Smooth muscle cell (in vitro differentiated cells): ENCODE measurements at regions not wholly inside any gene's neighbourhood (a gene's known extent, or its start where the extent isn't known, plus 50 kb on each side); places are given as distances from the start of the nearest gene placed in this dataset.

Experiments used
- DNase-seq: peaks from one replicate; lab custom pipeline; 2025; ENCODE audit not compliant: unreplicated experiment; lab: John Stamatoyannopoulos, UW
- H2AFZ ChIP-seq: fragments of 200-600 bp; sonication (generic); 2 replicates; pipeline ENCODE4 v1.6.0; 2016; ENCODE audit warnings: antibody characterized with exemption, low read depth, mild to moderate bottlenecking
- H3F3A ChIP-seq: fragments of 200-600 bp; sonication (generic); 2 replicates; pipeline ENCODE4 v1.6.0; 2017; ENCODE audit warnings: antibody characterized with exemption, low read depth
- H3K27ac ChIP-seq: fragments of 200-600 bp; sonication (generic); 2 replicates; pipeline ENCODE4 v1.5.1; 2016; ENCODE audit warnings: low read depth, mild to moderate bottlenecking
- H3K27me3 ChIP-seq: fragments of 200-600 bp; sonication (generic); 2 replicates; pipeline ENCODE4 v1.6.1; 2016; ENCODE audit warnings: low read depth, mild to moderate bottlenecking
- H3K36me3 ChIP-seq: fragments of 200-600 bp; sonication (generic); 2 replicates; pipeline ENCODE4 v1.5.1; 2016; ENCODE audit warnings: low read depth
- H3K4me1 ChIP-seq: fragments of 200-600 bp; sonication (generic); 2 replicates; pipeline ENCODE4 v1.5.1; 2016; ENCODE audit warnings: low read depth
- H3K4me2 ChIP-seq: fragments of 200-600 bp; sonication (generic); 2 replicates; pipeline ENCODE4 v1.6.0; 2016; ENCODE audit warnings: mild to moderate bottlenecking
- H3K4me3 ChIP-seq: fragments of 200-600 bp; sonication (generic); 2 replicates; pipeline ENCODE4 v1.5.1; 2016; ENCODE audit warnings: mild to moderate bottlenecking
- H3K79me2 ChIP-seq: fragments of 200-600 bp; sonication (generic); 2 replicates; pipeline ENCODE4 v1.6.0; 2016; ENCODE audit warnings: low read depth, mild to moderate bottlenecking
- H3K9ac ChIP-seq: fragments of 200-600 bp; sonication (generic); 2 replicates; pipeline ENCODE4 v1.6.0; 2016; ENCODE audit warnings: low read depth
- H3K9me3 ChIP-seq: fragments of 200-600 bp; sonication (generic); replicated peaks from 2 replicates; pipeline ENCODE4 v1.5.1; 2016; ENCODE audit warnings: low read depth
- H4K20me1 ChIP-seq: fragments of 200-600 bp; sonication (generic); 2 replicates; pipeline ENCODE4 v1.6.0; 2016; ENCODE audit warnings: low read depth
- WGBS: methylation state at CpG from one replicate; pipeline ENCODE4 v1.1.7; 2016; ENCODE audit warnings: low lambda C conversion rate; 5-methylcytosine and 5-hydroxymethylcytosine counted together
- TF ChIP-seq, protein P1 (sequence below): fragments of 200-600 bp; sonication (generic); IDR thresholded peaks from 2 replicates; pipeline ENCODE4 v1.5.1; 2017; ENCODE audit warnings: borderline replicate concordance, mild to moderate bottlenecking, antibody characterized with exemption; ENCODE audit not compliant: insufficient read depth, poor library complexity, severe bottlenecking

DNA sequence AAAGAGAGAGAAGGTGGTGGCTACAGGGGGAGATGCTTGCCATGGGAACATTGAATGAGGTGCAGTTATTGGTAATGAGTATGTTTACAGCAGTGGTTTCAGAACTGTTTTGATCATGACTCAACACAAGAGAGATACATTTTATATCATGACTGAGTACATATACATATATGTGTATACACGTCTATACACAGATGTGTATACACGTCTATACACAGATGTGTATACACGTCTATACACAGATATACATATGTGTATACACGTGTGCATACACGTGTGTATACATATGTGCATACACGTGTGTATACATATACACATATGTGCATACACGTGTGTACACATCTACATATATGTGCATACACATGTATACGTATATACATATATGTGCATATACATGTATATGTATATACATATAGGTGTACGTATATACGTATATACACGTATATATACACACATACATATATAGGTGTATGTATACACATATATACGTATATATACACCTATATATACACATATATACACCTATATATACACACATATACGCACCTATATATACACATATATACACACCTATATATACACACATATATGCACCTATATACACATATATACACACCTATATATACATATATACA lies 518.5 kb downstream of the TSN start:
- H3K4me1 ChIP-seq = no peaks in the 10 kb centered on the region
- DNase-seq = no peak
- no peaks in the 10 kb centered on the region for H4K20me1 ChIP-seq
- H3K4me3 ChIP-seq = no peak overlapping the region
- H3K27me3 ChIP-seq = no peaks in the 10 kb centered on the region
- H3K4me2 ChIP-seq = no peak overlapping the region
- no peaks in the 10 kb centered on the region for H3F3A ChIP-seq
- H2AFZ ChIP-seq = no peak overlapping the region
- 94% methylated on average over 13 of the region's 13 CpGs for WGBS
- no peaks in the 10 kb centered on the region for H3K36me3 ChIP-seq
- no peak overlapping the region for H3K27ac ChIP-seq
- TF ChIP-seq, protein P1, sequence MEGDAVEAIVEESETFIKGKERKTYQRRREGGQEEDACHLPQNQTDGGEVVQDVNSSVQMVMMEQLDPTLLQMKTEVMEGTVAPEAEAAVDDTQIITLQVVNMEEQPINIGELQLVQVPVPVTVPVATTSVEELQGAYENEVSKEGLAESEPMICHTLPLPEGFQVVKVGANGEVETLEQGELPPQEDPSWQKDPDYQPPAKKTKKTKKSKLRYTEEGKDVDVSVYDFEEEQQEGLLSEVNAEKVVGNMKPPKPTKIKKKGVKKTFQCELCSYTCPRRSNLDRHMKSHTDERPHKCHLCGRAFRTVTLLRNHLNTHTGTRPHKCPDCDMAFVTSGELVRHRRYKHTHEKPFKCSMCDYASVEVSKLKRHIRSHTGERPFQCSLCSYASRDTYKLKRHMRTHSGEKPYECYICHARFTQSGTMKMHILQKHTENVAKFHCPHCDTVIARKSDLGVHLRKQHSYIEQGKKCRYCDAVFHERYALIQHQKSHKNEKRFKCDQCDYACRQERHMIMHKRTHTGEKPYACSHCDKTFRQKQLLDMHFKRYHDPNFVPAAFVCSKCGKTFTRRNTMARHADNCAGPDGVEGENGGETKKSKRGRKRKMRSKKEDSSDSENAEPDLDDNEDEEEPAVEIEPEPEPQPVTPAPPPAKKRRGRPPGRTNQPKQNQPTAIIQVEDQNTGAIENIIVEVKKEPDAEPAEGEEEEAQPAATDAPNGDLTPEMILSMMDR = no peak
- no peak overlapping the region for H3K9ac ChIP-seq
- H3K9me3 ChIP-seq = no peaks in the 10 kb centered on the region
- H3K79me2 ChIP-seq = no peaks in the 10 kb centered on the region

DNA sequence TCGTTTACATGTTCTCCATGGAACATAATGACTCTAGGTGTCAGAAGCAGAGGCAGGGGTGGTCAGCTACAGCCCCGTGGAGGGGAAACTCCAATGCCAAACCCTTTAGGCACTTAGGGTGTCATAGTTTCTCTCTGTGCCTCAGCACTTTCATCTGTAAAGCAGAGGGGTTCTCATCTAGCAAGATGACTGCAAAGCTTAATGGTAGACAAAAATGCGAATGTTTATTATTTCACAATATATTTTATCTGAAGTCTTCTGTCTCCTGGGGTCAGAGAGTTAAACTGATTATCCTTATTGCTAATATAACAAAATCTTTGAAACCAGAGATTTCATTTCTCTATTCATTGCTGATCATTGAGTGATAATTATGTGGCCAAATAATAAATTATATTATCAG lies 522.5 kb downstream of the TSN start:
- no peaks in the 10 kb centered on the region for H3K36me3 ChIP-seq
- no peak overlapping the region for H3K4me3 ChIP-seq
- H3K9me3 ChIP-seq = no peaks in the 10 kb centered on the region
- H3K27ac ChIP-seq = no peak overlapping the region
- DNase-seq = no peak
- H3K4me1 ChIP-seq = no peaks in the 10 kb centered on the region
- H4K20me1 ChIP-seq = no peaks in the 10 kb centered on the region
- no peak overlapping the region for H2AFZ ChIP-seq
- H3F3A ChIP-seq = no peaks in the 10 kb centered on the region
- H3K27me3 ChIP-seq = no peaks in the 10 kb centered on the region
- TF ChIP-seq, protein P1 = no peak
- no peaks in the 10 kb centered on the region for H3K79me2 ChIP-seq
- 85% methylated on average over 3 of the region's 3 CpGs for WGBS
- no peak overlapping the region for H3K9ac ChIP-seq
- H3K4me2 ChIP-seq = no peak overlapping the region

DNA sequence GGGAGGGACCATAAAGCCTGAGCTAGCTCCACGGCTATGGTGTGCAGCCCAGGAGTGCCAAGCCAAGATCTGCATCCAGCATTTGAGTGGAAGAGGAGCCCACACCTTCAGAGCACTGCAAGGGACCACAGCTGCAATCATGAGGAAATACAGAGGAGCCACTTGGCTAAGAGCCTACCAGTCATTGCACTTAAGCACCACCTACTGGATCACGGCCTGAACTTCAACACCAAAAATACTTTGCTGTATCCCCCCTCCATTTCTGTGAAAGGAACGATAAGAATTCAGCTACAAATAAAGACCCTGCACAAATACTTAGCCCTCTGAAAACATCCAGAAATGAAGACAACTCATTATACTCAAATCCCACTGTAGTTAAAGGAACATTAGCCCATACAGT lies 545.3 kb downstream of the TSN start:
- no peak for DNase-seq
- TF ChIP-seq, protein P1 = no peak
- no peaks in the 10 kb centered on the region for H4K20me1 ChIP-seq
- no peak overlapping the region for H3K9ac ChIP-seq
- no peak overlapping the region for H3K4me3 ChIP-seq
- no peak overlapping the region for H3K4me2 ChIP-seq
- H3K36me3 ChIP-seq = no peaks in the 10 kb centered on the region
- no peaks in the 10 kb centered on the region for H3K9me3 ChIP-seq
- no peaks in the 10 kb centered on the region for H3F3A ChIP-seq
- H3K27ac ChIP-seq = no peak overlapping the region
- 88% methylated on average over 3 of the region's 3 CpGs for WGBS
- H3K79me2 ChIP-seq = no peaks in the 10 kb centered on the region
- H3K4me1 ChIP-seq = no peaks in the 10 kb centered on the region
- no peak overlapping the region for H2AFZ ChIP-seq
- no peaks in the 10 kb centered on the region for H3K27me3 ChIP-seq

DNA sequence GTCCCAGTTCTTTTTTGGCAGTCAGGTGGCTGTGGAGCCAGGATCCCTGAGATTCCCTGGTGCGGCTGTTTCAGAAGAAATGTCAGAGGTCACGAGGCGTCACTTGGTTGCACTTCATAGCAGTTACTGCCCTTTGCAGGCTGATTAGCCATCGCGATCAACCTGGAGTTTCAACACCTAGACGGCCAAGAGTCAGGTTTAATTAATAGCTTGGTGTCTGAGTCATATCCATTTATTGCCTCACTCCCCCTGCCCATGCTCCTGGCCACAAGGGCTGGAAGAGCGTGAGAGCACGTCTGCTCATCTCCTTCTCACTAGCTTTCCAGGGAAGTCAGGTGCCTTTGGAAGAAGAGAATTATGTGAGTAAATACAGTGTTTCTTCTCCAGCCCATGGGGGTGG lies 552.3 kb downstream of the TSN start:
- WGBS = 72% methylated on average over 8 of the region's 8 CpGs
- Histone ChIP-seq H2AFZ (no peak overlapping the region), H3K9me3 (no peaks in the 10 kb centered on the region), H3K4me1 (no peaks in the 10 kb centered on the region), H3F3A (no peaks in the 10 kb centered on the region), H3K9ac (no peak overlapping the region), H3K27me3 (no peaks in the 10 kb centered on the region), H3K36me3 (no peaks in the 10 kb centered on the region), H3K4me2 (no peak overlapping the region), H3K79me2 (no peaks in the 10 kb centered on the region), H3K27ac (no peak overlapping the region), H3K4me3 (no peak overlapping the region), H4K20me1 (no peaks in the 10 kb centered on the region)
- TF ChIP-seq, protein P1 = no peak
- no peak for DNase-seq
